Lung (tissue), 11 donors: ENCODE measurements at regions not wholly inside any gene's neighbourhood (a gene's known extent, or its start where the extent isn't known, plus 50 kb on each side); places are given as distances from the start of the nearest gene placed in this dataset.

Experiments
- ATAC-seq: fragments of 200-7000 bp; cut with Tn5 transposase; one replicate; pipeline ENCODE4 v1.9.1; 2020; ENCODE audit warnings: moderate number of reproducible peaks; ENCODE audit not compliant: insufficient read depth, low FRiP score
- DNase-seq, 3 donors: peaks; one replicate each; pipeline ENCODE4 v3.0.0-alpha.2; 2013 to 2017
- H3K27ac ChIP-seq, 2 donors: one replicate each; pipeline ENCODE4 v1.5.1; 2013; ENCODE audit warnings: mild to moderate bottlenecking in 2 of 2, moderate library complexity in 2 of 2, control low read depth in 1 of 2, inconsistent platforms in 1 of 2, low read depth in 1 of 2, low read length in 1 of 2
- H3K27me3 ChIP-seq, 3 donors: one replicate each; pipeline ENCODE4 v1.5.1; 2013; ENCODE audit warnings: low read length in 2 of 3; ENCODE audit not compliant: control insufficient read depth in 3 of 3, insufficient read depth in 3 of 3
- H3K36me3 ChIP-seq, 4 donors: one replicate each; pipeline ENCODE4 v1.5.1; 2013; ENCODE audit warnings: low read length in 4 of 4, mild to moderate bottlenecking in 1 of 4, moderate library complexity in 1 of 4; ENCODE audit not compliant: control insufficient read depth in 4 of 4, insufficient read depth in 4 of 4
- H3K4me1 ChIP-seq, 5 donors: one replicate each; pipeline ENCODE4 v1.5.1; 2013; ENCODE audit warnings: low read length in 5 of 5, mild to moderate bottlenecking in 2 of 5, moderate library complexity in 1 of 5; ENCODE audit not compliant: control insufficient read depth in 5 of 5, insufficient read depth in 5 of 5
- H3K4me3 ChIP-seq: one replicate; pipeline ENCODE4 v1.5.1; 2013; ENCODE audit warnings: mild to moderate bottlenecking, control low read depth, moderate library complexity
- H3K9ac ChIP-seq, 2 donors: one replicate each; pipeline ENCODE4 v1.5.1; 2013; ENCODE audit warnings: low read length in 2 of 2, control low read depth in 1 of 2; ENCODE audit not compliant: insufficient read depth in 1 of 2
- H3K9me3 ChIP-seq, 4 donors: one replicate each; pipeline ENCODE4 v1.5.1; 2013; ENCODE audit warnings: low read length in 3 of 4, mild to moderate bottlenecking in 1 of 4, moderate library complexity in 1 of 4; ENCODE audit not compliant: control insufficient read depth in 4 of 4, insufficient read depth in 3 of 4
- WGBS, 2 donors: extraction: QIAGEN DNeasy Blood & Tissue Kit; methylation state at CpG; one replicate each; pipeline ENCODE4 v1.1.7; 2013; 5-methylcytosine and 5-hydroxymethylcytosine counted together
- TF ChIP-seq, protein P1 (sequence below): IDR thresholded peaks from 2 replicates; pipeline ENCODE4 v1.5.1; 2012; ENCODE audit warnings: mild to moderate bottlenecking; ENCODE audit errors: control extremely low read depth, extremely low read depth
- donor health status: control.
- donor health status: control.
- donor health status: Bipolar disorder and iron deficiency.
- donor health status: healthy.
- donor health status: DM: yes; HTN: yes; CAD: no.

DNA sequence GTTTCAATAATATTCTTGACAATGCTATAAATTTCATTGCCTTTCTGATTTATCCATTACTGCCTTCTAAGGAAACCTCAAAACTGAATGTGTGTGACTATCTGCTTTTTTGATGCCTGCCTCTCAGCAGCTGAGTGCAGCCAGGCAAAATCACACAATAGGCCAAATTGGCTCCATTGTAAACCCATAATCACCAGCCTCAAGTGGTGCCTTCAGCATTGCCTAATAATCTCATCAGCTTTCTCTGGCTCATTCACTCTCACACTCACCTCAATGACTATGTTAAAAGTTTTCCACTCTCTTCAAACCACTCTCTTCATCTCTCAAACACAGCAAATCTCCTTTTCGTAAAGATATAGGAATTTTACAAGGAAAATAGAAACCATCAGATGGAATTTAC, 182.5 kb upstream of the COL1A2 start:
- H3K4me1 ChIP-seq: no peaks in the 10 kb centered on the region
- H3K27ac ChIP-seq: no peak overlapping the region
- no peak overlapping the region for H3K9ac ChIP-seq
- ATAC-seq: no peak
- 89 to 91% methylated on average over 1 of the region's 1 CpG for WGBS, 2 donors
- no peaks in the 10 kb centered on the region for H3K27me3 ChIP-seq
- no peak overlapping the region for H3K4me3 ChIP-seq
- H3K36me3 ChIP-seq: no peaks in the 10 kb centered on the region
- no peaks in the 10 kb centered on the region for H3K9me3 ChIP-seq
- DNase-seq: no peak
- TF ChIP-seq, protein P1, sequence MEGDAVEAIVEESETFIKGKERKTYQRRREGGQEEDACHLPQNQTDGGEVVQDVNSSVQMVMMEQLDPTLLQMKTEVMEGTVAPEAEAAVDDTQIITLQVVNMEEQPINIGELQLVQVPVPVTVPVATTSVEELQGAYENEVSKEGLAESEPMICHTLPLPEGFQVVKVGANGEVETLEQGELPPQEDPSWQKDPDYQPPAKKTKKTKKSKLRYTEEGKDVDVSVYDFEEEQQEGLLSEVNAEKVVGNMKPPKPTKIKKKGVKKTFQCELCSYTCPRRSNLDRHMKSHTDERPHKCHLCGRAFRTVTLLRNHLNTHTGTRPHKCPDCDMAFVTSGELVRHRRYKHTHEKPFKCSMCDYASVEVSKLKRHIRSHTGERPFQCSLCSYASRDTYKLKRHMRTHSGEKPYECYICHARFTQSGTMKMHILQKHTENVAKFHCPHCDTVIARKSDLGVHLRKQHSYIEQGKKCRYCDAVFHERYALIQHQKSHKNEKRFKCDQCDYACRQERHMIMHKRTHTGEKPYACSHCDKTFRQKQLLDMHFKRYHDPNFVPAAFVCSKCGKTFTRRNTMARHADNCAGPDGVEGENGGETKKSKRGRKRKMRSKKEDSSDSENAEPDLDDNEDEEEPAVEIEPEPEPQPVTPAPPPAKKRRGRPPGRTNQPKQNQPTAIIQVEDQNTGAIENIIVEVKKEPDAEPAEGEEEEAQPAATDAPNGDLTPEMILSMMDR: no peak

- no peaks in the 10 kb centered on the region for H3K4me1 ChIP-seq
- no peaks in the 10 kb centered on the region for H3K36me3 ChIP-seq
- TF ChIP-seq, protein P1: no peak
- H3K9me3 ChIP-seq: no peaks in the 10 kb centered on the region
- H3K4me3 ChIP-seq: no peak overlapping the region
- H3K27me3 ChIP-seq: no peaks in the 10 kb centered on the region
- no peak overlapping the region for H3K27ac ChIP-seq
- no peak overlapping the region for H3K9ac ChIP-seq
- ATAC-seq (no peak), DNase-seq (no peak)
- 57 to 82% methylated on average over 3 of the region's 3 CpGs for WGBS, 2 donors
Measured at GRCh38 chr7:94216944-94217461, 177.7 kb upstream of the COL1A2 start.

DNA sequence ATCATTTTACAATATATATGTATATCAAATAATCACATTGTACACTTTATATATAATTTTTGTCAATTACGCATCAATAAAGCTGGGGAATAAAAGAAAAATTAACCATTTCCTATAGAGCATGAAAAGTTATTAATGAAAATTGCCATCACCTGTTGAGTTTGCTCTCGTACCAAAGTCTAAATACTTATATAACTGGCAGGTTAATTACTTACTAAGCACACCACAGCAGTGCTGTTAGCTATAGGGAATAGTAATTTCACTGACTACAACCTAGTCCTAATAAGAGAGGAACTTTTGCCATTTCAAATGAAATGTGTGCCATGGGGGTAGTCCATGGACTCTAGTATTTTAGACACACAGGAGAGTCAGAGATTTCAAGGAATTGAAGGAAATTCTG, 176.9 kb upstream of the COL1A2 start:
- H3K27me3 ChIP-seq: no peaks in the 10 kb centered on the region
- no peak overlapping the region for H3K27ac ChIP-seq
- H3K9me3 ChIP-seq: no peaks in the 10 kb centered on the region
- 87 to 93% methylated on average over 2 of the region's 2 CpGs for WGBS, 2 donors
- no peaks in the 10 kb centered on the region for H3K36me3 ChIP-seq
- H3K4me1 ChIP-seq: no peaks in the 10 kb centered on the region
- TF ChIP-seq, protein P1: no peak
- DNase-seq: no peak
- H3K9ac ChIP-seq: no peak overlapping the region
- ATAC-seq: no peak
- H3K4me3 ChIP-seq: no peak overlapping the region

GRCh38 chr7:94222516-94222915, 172.2 kb upstream of the COL1A2 start:
- no peaks in the 10 kb centered on the region for H3K27me3 ChIP-seq
- no peak overlapping the region for H3K4me3 ChIP-seq
- no peaks in the 10 kb centered on the region for H3K9me3 ChIP-seq
- no peak overlapping the region for H3K27ac ChIP-seq
- no peak for ATAC-seq
- 86 to 89% methylated on average over 2 of the region's 2 CpGs for WGBS, 2 donors
- H3K9ac ChIP-seq: no peak overlapping the region
- peaks cover 0 to 1% (median 0%) of the 10 kb centered on the region in 5 donors for H3K4me1 ChIP-seq
- TF ChIP-seq, protein P1: no peak
- peak in 1 of 3 donors; percentile 32 for DNase-seq
- H3K36me3 ChIP-seq: no peaks in the 10 kb centered on the region
